Neural crest cell (in vitro differentiated cells): ENCODE measurements at regions not wholly inside any gene's neighbourhood (a gene's known extent, or its start where the extent isn't known, plus 50 kb on each side); places are given as distances from the start of the nearest gene placed in this dataset.

Experiments
- DNase-seq: peaks from one replicate; pipeline ENCODE4 v3.0.0; 2021; ENCODE audit warnings: low read depth, mixed read lengths, low spot score
- H3K27ac Mint-ChIP-seq: one replicate; pipeline ENCODE4 v1.8.0; 2021; ENCODE audit warnings: mild to moderate bottlenecking, mixed read lengths; ENCODE audit not compliant: unreplicated experiment
- H3K27me3 Mint-ChIP-seq: 2 replicates; pipeline ENCODE4 v1.8.0; 2021; ENCODE audit warnings: low read depth, mild to moderate bottlenecking, mixed read lengths
- H3K36me3 Mint-ChIP-seq: 2 replicates; pipeline ENCODE4 v1.8.0; 2021; ENCODE audit warnings: low read depth, mild to moderate bottlenecking, mixed read lengths
- H3K4me1 Mint-ChIP-seq: 2 replicates; pipeline ENCODE4 v1.8.0; 2021; ENCODE audit warnings: mixed read lengths
- H3K4me3 Mint-ChIP-seq: one replicate; pipeline ENCODE4 v1.8.0; 2021; ENCODE audit warnings: mild to moderate bottlenecking, mixed read lengths
- H3K9me3 Mint-ChIP-seq: 2 replicates; pipeline ENCODE4 v1.8.0; 2021; ENCODE audit warnings: mixed read lengths
- CTCF ChIP-seq: fragments of 200-600 bp; sonication (generic); conservative IDR thresholded peaks from 2 replicates; pipeline ENCODE4 v1.5.0; 2021; ENCODE audit warnings: antibody characterized with exemption, mild to moderate bottlenecking

- Mint-ChIP-seq H3K4me1 (peaks cover 5% of the 10 kb centered on the region), H3K4me3 (no peak overlapping the region), H3K36me3 (no peaks in the 10 kb centered on the region), H3K27ac (peak overlapping the region; percentile 82), H3K9me3 (peaks cover 11% of the 10 kb centered on the region), H3K27me3 (peaks cover 23% of the 10 kb centered on the region)
- no peak for DNase-seq
- no peak for TF ChIP-seq CTCF
Observed at GRCh38 chr19:31838163-31838815, 489.1 kb upstream of the TSHZ3 start.

GRCh38 chr19:31840371-31840770, 491.1 kb upstream of the TSHZ3 start:
- Mint-ChIP-seq H3K27me3 (peaks cover 19% of the 10 kb centered on the region), H3K4me3 (no peak overlapping the region)
- no peak for TF ChIP-seq CTCF

GRCh38 chr19:31841755-31842154, 492.5 kb upstream of the TSHZ3 start:
- Mint-ChIP-seq H3K4me1 (peaks cover 5% of the 10 kb centered on the region), H3K4me3 (no peak overlapping the region), H3K36me3 (no peaks in the 10 kb centered on the region), H3K9me3 (peaks cover 9% of the 10 kb centered on the region), H3K27ac (no peak overlapping the region), H3K27me3 (peaks cover 13% of the 10 kb centered on the region)
- TF ChIP-seq CTCF, result no peak
- no peak for DNase-seq

More at GRCh38 chr19:31840371-31840770, 491.1 kb upstream of the TSHZ3 start:
- H3K36me3 Mint-ChIP-seq, result no peaks in the 10 kb centered on the region
- peaks cover 5% of the 10 kb centered on the region for H3K4me1 Mint-ChIP-seq
- H3K9me3 Mint-ChIP-seq, result peaks cover 9% of the 10 kb centered on the region
- H3K27ac Mint-ChIP-seq, result no peak overlapping the region
- no peak for DNase-seq

GRCh38 chr19:31863122-31863521, 482.3 kb upstream of the ZNF507 start:
- Mint-ChIP-seq H3K9me3 (peaks cover 18% of the 10 kb centered on the region), H3K27ac (no peak overlapping the region), H3K4me3 (no peak overlapping the region), H3K4me1 (no peaks in the 10 kb centered on the region), H3K27me3 (peaks cover 9% of the 10 kb centered on the region), H3K36me3 (peaks cover 9% of the 10 kb centered on the region)
- no peak for DNase-seq
- TF ChIP-seq CTCF, result no peak

GRCh38 chr19:31874313-31874712, 471.1 kb upstream of the ZNF507 start:
- DNase-seq, result no peak
- TF ChIP-seq CTCF, result no peak
- Mint-ChIP-seq H3K27ac (no peak overlapping the region), H3K36me3 (no peaks in the 10 kb centered on the region), H3K4me1 (no peaks in the 10 kb centered on the region), H3K9me3 (peaks cover 10% of the 10 kb centered on the region), H3K4me3 (no peak overlapping the region), H3K27me3 (peaks cover 15% of the 10 kb centered on the region)
